ENCODE measurements at regions not wholly inside any gene's neighbourhood (a gene's known extent, or its start where the extent isn't known, plus 50 kb on each side); places are given as distances from the start of the nearest gene placed in this dataset.

DNA sequence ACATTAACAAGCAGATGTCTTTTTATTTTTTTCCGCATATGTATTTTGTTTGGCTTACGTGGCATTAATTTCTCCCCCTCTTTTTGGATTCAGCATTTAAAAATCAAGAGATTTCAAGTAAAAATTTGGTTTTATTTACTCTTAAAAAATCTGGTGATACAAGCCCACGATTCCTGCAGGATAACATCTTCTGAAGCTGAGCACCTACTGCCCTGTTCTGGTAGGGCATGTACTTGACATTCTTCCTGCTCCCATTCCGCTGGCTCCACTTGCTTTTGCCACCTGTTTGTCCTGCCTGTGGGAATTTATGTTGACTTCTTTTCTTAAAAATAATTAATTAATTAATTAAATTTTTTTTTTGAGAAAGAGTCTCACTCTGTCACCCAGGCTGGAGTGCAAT lies 105.2 kb upstream of the SLC25A13 start:
- Histone ChIP-seq H3K4me2 (ENCODE audit: low read length) (no peak overlapping the region), H4K20me1 (ENCODE audit: insufficient read depth, low read length) (no peaks in the 10 kb centered on the region)
- H3K4me1 Mint-ChIP-seq (ENCODE audit: low read depth, unreplicated experiment): peaks cover 7% of the 10 kb centered on the region

GRCh38 chr7:96426685-96427084 lies 104.8 kb upstream of the SLC25A13 start:
- H3K79me2 ChIP-seq (ENCODE audit: insufficient read depth, low read length): no peaks in the 10 kb centered on the region
- H3K4me3 ChIP-seq (ENCODE audit: insufficient read depth, low read depth, low read length): no peak overlapping the region
- H3K27ac ChIP-seq (ENCODE audit: low read depth, low read length): no peak overlapping the region
- no peaks in the 10 kb centered on the region for H3K36me3 Mint-ChIP-seq (ENCODE audit: low read depth, unreplicated experiment)
- no peaks in the 10 kb centered on the region for H3K36me3 ChIP-seq (ENCODE audit: insufficient read depth, low read length)
- no peak for FAIRE-seq
- H2AFZ ChIP-seq (ENCODE audit: low read depth, low read length): no peak overlapping the region
- H3K4me1 Mint-ChIP-seq (ENCODE audit: low read depth, unreplicated experiment): peaks cover 7% of the 10 kb centered on the region
- H3K27me3 Mint-ChIP-seq (ENCODE audit: low read depth, unreplicated experiment): peaks cover 5% of the 10 kb centered on the region
- H3K4me1 ChIP-seq (ENCODE audit: insufficient read depth, low read length): no peaks in the 10 kb centered on the region
- H3K27me3 ChIP-seq (ENCODE audit: insufficient read depth, low read length): no peaks in the 10 kb centered on the region
- H3K9me3 ChIP-seq (ENCODE audit: insufficient read depth, low read depth, low read length): no peaks in the 10 kb centered on the region
- H4K20me1 ChIP-seq (ENCODE audit: insufficient read depth, low read length): no peaks in the 10 kb centered on the region
- no peak overlapping the region for H3K4me3 Mint-ChIP-seq (ENCODE audit: unreplicated experiment)
- no peak overlapping the region for H3K4me2 ChIP-seq (ENCODE audit: low read length)
- H3K9ac ChIP-seq (ENCODE audit: low read length): no peak overlapping the region
- TF ChIP-seq EZH2 (IDR thresholded peaks at IDR 0.05; ENCODE audit: insufficient read depth, low read length): no peak
- TF ChIP-seq, protein P1, sequence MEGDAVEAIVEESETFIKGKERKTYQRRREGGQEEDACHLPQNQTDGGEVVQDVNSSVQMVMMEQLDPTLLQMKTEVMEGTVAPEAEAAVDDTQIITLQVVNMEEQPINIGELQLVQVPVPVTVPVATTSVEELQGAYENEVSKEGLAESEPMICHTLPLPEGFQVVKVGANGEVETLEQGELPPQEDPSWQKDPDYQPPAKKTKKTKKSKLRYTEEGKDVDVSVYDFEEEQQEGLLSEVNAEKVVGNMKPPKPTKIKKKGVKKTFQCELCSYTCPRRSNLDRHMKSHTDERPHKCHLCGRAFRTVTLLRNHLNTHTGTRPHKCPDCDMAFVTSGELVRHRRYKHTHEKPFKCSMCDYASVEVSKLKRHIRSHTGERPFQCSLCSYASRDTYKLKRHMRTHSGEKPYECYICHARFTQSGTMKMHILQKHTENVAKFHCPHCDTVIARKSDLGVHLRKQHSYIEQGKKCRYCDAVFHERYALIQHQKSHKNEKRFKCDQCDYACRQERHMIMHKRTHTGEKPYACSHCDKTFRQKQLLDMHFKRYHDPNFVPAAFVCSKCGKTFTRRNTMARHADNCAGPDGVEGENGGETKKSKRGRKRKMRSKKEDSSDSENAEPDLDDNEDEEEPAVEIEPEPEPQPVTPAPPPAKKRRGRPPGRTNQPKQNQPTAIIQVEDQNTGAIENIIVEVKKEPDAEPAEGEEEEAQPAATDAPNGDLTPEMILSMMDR (IDR thresholded peaks at IDR 0.05; ENCODE audit: insufficient read depth, low read depth, low read length): no peak
- peaks cover 7% of the 10 kb centered on the region for H3K9me3 Mint-ChIP-seq (ENCODE audit: unreplicated experiment)
- H3K27ac Mint-ChIP-seq (ENCODE audit: unreplicated experiment): no peak overlapping the region
- DNase-seq (ENCODE audit: low read depth): no peak

More for the DNA sequence above, 105.2 kb upstream of the SLC25A13 start:
- no peak overlapping the region for H3K27ac Mint-ChIP-seq (ENCODE audit: unreplicated experiment)
- Histone ChIP-seq H3K36me3 (ENCODE audit: insufficient read depth, low read length) (no peaks in the 10 kb centered on the region), H2AFZ (ENCODE audit: low read depth, low read length) (no peak overlapping the region), H3K9ac (ENCODE audit: low read length) (no peak overlapping the region), H3K4me3 (ENCODE audit: insufficient read depth, low read depth, low read length) (no peak overlapping the region), H3K27me3 (ENCODE audit: insufficient read depth, low read length) (no peaks in the 10 kb centered on the region), H3K27ac (ENCODE audit: low read depth, low read length) (no peak overlapping the region), H3K9me3 (ENCODE audit: insufficient read depth, low read depth, low read length) (no peaks in the 10 kb centered on the region), H3K79me2 (ENCODE audit: insufficient read depth, low read length) (no peaks in the 10 kb centered on the region), H3K4me1 (ENCODE audit: insufficient read depth, low read length) (no peaks in the 10 kb centered on the region)
- H3K27me3 Mint-ChIP-seq (ENCODE audit: low read depth, unreplicated experiment): peaks cover 5% of the 10 kb centered on the region
- TF ChIP-seq, protein P1 (IDR thresholded peaks at IDR 0.05; ENCODE audit: insufficient read depth, low read depth, low read length): no peak
- TF ChIP-seq EZH2 (IDR thresholded peaks at IDR 0.05; ENCODE audit: insufficient read depth, low read length): no peak
- H3K36me3 Mint-ChIP-seq (ENCODE audit: low read depth, unreplicated experiment): no peaks in the 10 kb centered on the region
- no peak overlapping the region for H3K4me3 Mint-ChIP-seq (ENCODE audit: unreplicated experiment)
- DNase-seq (ENCODE audit: low read depth) (no peak), FAIRE-seq (no peak)
- peaks cover 7% of the 10 kb centered on the region for H3K9me3 Mint-ChIP-seq (ENCODE audit: unreplicated experiment)

- H3K36me3 Mint-ChIP-seq (ENCODE audit: low read depth, unreplicated experiment): no peaks in the 10 kb centered on the region
- H3K9me3 Mint-ChIP-seq (ENCODE audit: unreplicated experiment): peaks cover 7% of the 10 kb centered on the region
- H3K4me3 Mint-ChIP-seq (ENCODE audit: unreplicated experiment): no peak overlapping the region
- Histone ChIP-seq H3K9me3 (ENCODE audit: insufficient read depth, low read depth, low read length) (no peaks in the 10 kb centered on the region), H3K4me3 (ENCODE audit: insufficient read depth, low read depth, low read length) (no peak overlapping the region), H2AFZ (ENCODE audit: low read depth, low read length) (no peak overlapping the region), H3K9ac (ENCODE audit: low read length) (no peak overlapping the region), H3K4me2 (ENCODE audit: low read length) (no peak overlapping the region), H3K27me3 (ENCODE audit: insufficient read depth, low read length) (no peaks in the 10 kb centered on the region), H3K4me1 (ENCODE audit: insufficient read depth, low read length) (no peaks in the 10 kb centered on the region), H3K27ac (ENCODE audit: low read depth, low read length) (no peak overlapping the region), H3K79me2 (ENCODE audit: insufficient read depth, low read length) (no peaks in the 10 kb centered on the region), H3K36me3 (ENCODE audit: insufficient read depth, low read length) (no peaks in the 10 kb centered on the region), H4K20me1 (ENCODE audit: insufficient read depth, low read length) (no peaks in the 10 kb centered on the region)
- DNase-seq (ENCODE audit: low read depth) (no peak), FAIRE-seq (no peak)
- no peak overlapping the region for H3K27ac Mint-ChIP-seq (ENCODE audit: unreplicated experiment)
- TF ChIP-seq, protein P1 (IDR thresholded peaks at IDR 0.05; ENCODE audit: insufficient read depth, low read depth, low read length): no peak
- TF ChIP-seq EZH2 (IDR thresholded peaks at IDR 0.05; ENCODE audit: insufficient read depth, low read length): no peak
- H3K27me3 Mint-ChIP-seq (ENCODE audit: low read depth, unreplicated experiment): peaks cover 5% of the 10 kb centered on the region
- peaks cover 7% of the 10 kb centered on the region for H3K4me1 Mint-ChIP-seq (ENCODE audit: low read depth, unreplicated experiment)
Measured at GRCh38 chr7:96426027-96426426, 104.1 kb upstream of the SLC25A13 start.

Data from astrocyte (in vitro differentiated cells and primary cell).